GM23338 (cell line): ENCODE measurements at regions not wholly inside any gene's neighbourhood (a gene's known extent, or its start where the extent isn't known, plus 50 kb on each side); places are given as distances from the start of the nearest gene placed in this dataset.

Experiments used
- CREB1 ChIP-seq: fragments of 250-450 bp; sonication (Bioruptor Pico); IDR thresholded peaks from 2 replicates; pipeline ENCODE4 v1.5.0; 2020; ENCODE audit warnings: low read depth, mild to moderate bottlenecking, moderate library complexity
- ETS1 ChIP-seq: IDR thresholded peaks from 2 replicates; pipeline ENCODE4 v1.6.1; 2016; ENCODE audit warnings: antibody characterized with exemption
- EZH2 ChIP-seq: fragments of 200-600 bp; sonication (generic); IDR thresholded peaks from one replicate; pipeline ENCODE4 v1.8.0; 2017; ENCODE audit warnings: antibody characterized with exemption, mild to moderate bottlenecking, low read depth; ENCODE audit not compliant: unreplicated experiment
- EZH2phosphoT487 ChIP-seq: fragments of 200-600 bp; sonication (generic); IDR thresholded peaks from one replicate; pipeline ENCODE4 v1.8.1; 2018; ENCODE audit warnings: antibody characterized with exemption; ENCODE audit not compliant: unreplicated experiment
- JUNB ChIP-seq: IDR thresholded peaks from one replicate; pipeline ENCODE4 v1.6.1; 2016; ENCODE audit warnings: antibody characterized with exemption; ENCODE audit not compliant: unreplicated experiment
- NANOG ChIP-seq: IDR thresholded peaks from 2 replicates; pipeline ENCODE4 v1.6.1; 2016; ENCODE audit warnings: antibody characterized with exemption, borderline replicate concordance
- POLR2AphosphoS5 ChIP-seq: IDR thresholded peaks from 2 replicates; pipeline ENCODE4 v1.6.1; 2016; ENCODE audit warnings: antibody characterized with exemption, low read depth
- REST ChIP-seq: IDR thresholded peaks from one replicate; pipeline ENCODE4 v1.6.1; 2018; ENCODE audit warnings: antibody characterized with exemption; ENCODE audit not compliant: unreplicated experiment
- ZNF114 ChIP-seq: fragments of 250-450 bp; sonication (Bioruptor Pico); IDR thresholded peaks from 2 replicates; pipeline ENCODE4 v1.5.0; 2020; ENCODE audit warnings: mild to moderate bottlenecking, moderate library complexity
- ZNF331 ChIP-seq: fragments of 250-450 bp; sonication (Bioruptor Pico); IDR thresholded peaks from 2 replicates; pipeline ENCODE4 v1.5.0; 2020; ENCODE audit warnings: low read depth, mild to moderate bottlenecking, moderate library complexity
- TF ChIP-seq, protein P1 (sequence below), 2 experiments: fragments of 200-600 bp in 1 of 2; sonication (generic) in 1 of 2; conservative IDR thresholded peaks; 2 replicates each; pipeline versions ENCODE4 v1.5.1 to v1.6.1; 2016 to 2017; ENCODE audit warnings: antibody characterized with exemption in 2 of 2, low read depth in 2 of 2, mild to moderate bottlenecking in 2 of 2, moderate library complexity in 1 of 2
- TF ChIP-seq, protein P2 (sequence below): fragments of 250-450 bp; sonication (Bioruptor Pico); IDR thresholded peaks from 2 replicates; pipeline ENCODE4 v1.5.0; 2020; ENCODE audit warnings: mild to moderate bottlenecking, moderate library complexity

GRCh38 chr7:153005750-153006435 lies 246.3 kb downstream of the ACTR3B start:
- TF ChIP-seq, protein P1, sequence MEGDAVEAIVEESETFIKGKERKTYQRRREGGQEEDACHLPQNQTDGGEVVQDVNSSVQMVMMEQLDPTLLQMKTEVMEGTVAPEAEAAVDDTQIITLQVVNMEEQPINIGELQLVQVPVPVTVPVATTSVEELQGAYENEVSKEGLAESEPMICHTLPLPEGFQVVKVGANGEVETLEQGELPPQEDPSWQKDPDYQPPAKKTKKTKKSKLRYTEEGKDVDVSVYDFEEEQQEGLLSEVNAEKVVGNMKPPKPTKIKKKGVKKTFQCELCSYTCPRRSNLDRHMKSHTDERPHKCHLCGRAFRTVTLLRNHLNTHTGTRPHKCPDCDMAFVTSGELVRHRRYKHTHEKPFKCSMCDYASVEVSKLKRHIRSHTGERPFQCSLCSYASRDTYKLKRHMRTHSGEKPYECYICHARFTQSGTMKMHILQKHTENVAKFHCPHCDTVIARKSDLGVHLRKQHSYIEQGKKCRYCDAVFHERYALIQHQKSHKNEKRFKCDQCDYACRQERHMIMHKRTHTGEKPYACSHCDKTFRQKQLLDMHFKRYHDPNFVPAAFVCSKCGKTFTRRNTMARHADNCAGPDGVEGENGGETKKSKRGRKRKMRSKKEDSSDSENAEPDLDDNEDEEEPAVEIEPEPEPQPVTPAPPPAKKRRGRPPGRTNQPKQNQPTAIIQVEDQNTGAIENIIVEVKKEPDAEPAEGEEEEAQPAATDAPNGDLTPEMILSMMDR (conservative IDR thresholded peaks at IDR 0.05; ENCODE audit: low read depth in 2 of 2), result no peak
- TF ChIP-seq EZH2 (no peak), POLR2AphosphoS5 (no peak), JUNB (no peak), ZNF331 (CRISPR knock-in tag) (no peak), CREB1 (CRISPR knock-in tag) (no peak), ZNF114 (CRISPR knock-in tag) (no peak), EZH2phosphoT487 (no peak), REST (no peak), NANOG (no peak), ETS1 (no peak)
- TF ChIP-seq, protein P2, sequence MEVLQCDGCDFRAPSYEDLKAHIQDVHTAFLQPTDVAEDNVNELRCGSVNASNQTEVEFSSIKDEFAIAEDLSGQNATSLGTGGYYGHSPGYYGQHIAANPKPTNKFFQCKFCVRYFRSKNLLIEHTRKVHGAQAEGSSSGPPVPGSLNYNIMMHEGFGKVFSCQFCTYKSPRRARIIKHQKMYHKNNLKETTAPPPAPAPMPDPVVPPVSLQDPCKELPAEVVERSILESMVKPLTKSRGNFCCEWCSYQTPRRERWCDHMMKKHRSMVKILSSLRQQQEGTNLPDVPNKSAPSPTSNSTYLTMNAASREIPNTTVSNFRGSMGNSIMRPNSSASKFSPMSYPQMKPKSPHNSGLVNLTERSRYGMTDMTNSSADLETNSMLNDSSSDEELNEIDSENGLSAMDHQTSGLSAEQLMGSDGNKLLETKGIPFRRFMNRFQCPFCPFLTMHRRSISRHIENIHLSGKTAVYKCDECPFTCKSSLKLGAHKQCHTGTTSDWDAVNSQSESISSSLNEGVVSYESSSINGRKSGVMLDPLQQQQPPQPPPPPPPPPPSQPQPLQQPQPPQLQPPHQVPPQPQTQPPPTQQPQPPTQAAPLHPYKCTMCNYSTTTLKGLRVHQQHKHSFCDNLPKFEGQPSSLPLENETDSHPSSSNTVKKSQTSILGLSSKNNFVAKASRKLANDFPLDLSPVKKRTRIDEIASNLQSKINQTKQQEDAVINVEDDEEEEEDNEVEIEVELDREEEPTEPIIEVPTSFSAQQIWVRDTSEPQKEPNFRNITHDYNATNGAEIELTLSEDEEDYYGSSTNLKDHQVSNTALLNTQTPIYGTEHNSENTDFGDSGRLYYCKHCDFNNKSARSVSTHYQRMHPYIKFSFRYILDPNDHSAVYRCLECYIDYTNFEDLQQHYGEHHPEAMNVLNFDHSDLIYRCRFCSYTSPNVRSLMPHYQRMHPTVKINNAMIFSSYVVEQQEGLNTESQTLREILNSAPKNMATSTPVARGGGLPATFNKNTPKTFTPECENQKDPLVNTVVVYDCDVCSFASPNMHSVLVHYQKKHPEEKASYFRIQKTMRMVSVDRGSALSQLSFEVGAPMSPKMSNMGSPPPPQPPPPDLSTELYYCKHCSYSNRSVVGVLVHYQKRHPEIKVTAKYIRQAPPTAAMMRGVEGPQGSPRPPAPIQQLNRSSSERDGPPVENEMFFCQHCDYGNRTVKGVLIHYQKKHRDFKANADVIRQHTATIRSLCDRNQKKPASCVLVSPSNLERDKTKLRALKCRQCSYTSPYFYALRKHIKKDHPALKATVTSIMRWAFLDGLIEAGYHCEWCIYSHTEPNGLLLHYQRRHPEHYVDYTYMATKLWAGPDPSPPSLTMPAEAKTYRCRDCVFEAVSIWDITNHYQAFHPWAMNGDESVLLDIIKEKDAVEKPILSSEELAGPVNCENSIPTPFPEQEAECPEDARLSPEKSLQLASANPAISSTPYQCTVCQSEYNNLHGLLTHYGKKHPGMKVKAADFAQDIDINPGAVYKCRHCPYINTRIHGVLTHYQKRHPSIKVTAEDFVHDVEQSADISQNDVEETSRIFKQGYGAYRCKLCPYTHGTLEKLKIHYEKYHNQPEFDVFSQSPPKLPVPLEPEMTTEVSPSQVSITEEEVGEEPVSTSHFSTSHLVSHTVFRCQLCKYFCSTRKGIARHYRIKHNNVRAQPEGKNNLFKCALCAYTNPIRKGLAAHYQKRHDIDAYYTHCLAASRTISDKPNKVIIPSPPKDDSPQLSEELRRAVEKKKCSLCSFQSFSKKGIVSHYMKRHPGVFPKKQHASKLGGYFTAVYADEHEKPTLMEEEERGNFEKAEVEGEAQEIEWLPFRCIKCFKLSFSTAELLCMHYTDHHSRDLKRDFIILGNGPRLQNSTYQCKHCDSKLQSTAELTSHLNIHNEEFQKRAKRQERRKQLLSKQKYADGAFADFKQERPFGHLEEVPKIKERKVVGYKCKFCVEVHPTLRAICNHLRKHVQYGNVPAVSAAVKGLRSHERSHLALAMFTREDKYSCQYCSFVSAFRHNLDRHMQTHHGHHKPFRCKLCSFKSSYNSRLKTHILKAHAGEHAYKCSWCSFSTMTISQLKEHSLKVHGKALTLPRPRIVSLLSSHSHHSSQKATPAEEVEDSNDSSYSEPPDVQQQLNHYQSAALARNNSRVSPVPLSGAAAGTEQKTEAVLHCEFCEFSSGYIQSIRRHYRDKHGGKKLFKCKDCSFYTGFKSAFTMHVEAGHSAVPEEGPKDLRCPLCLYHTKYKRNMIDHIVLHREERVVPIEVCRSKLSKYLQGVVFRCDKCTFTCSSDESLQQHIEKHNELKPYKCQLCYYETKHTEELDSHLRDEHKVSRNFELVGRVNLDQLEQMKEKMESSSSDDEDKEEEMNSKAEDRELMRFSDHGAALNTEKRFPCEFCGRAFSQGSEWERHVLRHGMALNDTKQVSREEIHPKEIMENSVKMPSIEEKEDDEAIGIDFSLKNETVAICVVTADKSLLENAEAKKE (CRISPR knock-in tag), result no peak
